GM13977 (cell line): ENCODE measurements at regions not wholly inside any gene's neighbourhood (a gene's known extent, or its start where the extent isn't known, plus 50 kb on each side); places are given as distances from the start of the nearest gene placed in this dataset.

Source experiments
- DNase-seq: peaks from one replicate; pipeline ENCODE4 v3.0.0; 2012; ENCODE audit warnings: low spot score
- CTCF ChIP-seq: IDR thresholded peaks from 2 replicates; pipeline ENCODE4 v1.5.1; 2012; ENCODE audit warnings: mild to moderate bottlenecking, control low read depth; ENCODE audit not compliant: insufficient read depth; ENCODE audit errors: extremely low read depth, missing control alignments
- in situ Hi-C: fragments of 300-500 bp; cut with MboI; formaldehyde crosslinking; loops from one replicate; pipeline ENCODE4 v1.12.0; 2022; ENCODE audit warnings: low sequenced_read_pairs, low pct_unique_long_range_greater_than_20kb, mixed read lengths, inconsistent platforms; ENCODE audit not compliant: unreplicated experiment

GRCh38 chr9:89888233-89888632, 283.4 kb downstream of the GADD45G start:
- no peak for TF ChIP-seq CTCF
- no peak for DNase-seq
- in situ Hi-C loops = no loop called here

- TF ChIP-seq CTCF = no peak
- in situ Hi-C loops = no loop called here
- no peak for DNase-seq
Observed at GRCh38 chr9:89888677-89889076, 283.9 kb downstream of the GADD45G start.

DNA sequence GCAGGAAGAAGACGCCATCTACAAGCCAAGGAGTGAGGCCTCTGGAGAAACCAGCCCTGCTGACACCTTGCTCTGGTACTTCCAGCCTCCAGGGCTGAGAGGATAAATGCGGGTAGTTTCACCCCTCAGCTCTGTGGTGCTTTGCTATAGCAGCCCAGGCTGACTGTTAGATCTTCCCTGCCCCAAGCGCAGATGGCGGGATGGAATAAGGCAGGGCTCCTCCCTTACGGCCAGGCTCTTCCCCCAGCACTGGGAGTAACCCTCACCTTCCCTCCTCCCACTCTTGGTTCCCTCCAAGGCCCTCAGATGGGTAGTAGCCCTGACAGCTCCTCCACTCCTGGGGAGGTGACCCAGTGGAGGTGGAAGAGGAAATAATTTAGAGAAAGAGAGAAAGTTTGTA, 285.1 kb downstream of the GADD45G start:
- TF ChIP-seq CTCF = no peak
- in situ Hi-C loops = no loop called here
- DNase-seq = no peak

DNA sequence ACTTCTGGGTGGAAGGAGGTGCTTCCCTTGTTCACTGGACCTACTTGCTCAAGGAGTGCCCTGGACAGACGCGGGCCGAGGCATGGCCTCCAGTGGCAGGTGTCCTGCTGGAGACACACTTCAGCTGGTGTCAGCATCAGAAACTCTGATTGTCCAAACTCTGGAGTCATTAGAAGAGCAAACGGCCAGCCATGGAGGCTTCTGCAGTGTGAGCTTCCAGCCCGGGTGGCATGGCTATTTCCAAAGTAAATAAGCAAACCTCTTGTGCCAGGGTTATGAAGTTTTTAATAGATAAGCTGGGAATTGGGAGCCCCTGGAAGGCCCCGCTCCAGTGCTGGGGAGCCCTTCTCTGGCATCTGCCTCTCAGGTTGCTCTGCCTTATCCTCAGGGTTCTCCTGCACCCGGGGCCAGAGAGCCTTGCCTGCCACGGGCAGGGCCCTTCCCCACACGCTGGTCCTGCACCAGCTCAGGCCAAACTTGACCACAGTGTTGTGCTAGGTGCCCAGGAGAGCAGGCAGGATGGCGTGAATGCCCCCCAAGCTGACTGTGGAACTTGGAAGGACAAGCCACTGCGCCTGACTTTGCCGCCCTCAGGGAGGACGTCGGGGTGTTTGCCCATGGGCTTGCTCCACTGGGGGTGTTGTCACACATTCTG, 285.6 kb downstream of the GADD45G start:
- no peak for TF ChIP-seq CTCF
- in situ Hi-C loops = no loop called here
- no peak for DNase-seq

DNA sequence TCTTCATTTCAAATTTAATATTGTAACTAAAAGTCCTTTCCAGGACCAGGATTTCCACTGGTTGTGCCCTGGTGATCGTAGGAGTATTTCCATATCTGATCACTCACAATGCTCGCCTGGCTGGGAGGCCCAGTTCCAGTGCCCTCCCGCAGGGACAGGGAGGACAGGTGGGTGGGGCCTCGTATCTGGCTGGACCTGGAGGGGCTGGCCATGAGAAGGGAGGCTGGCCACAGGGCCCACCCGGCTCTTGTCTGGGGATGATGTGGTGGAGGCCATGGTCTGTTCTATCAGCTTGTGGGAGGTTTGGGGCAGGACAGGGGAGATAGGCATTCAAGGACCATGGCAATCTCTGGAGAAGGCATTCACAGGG, 286.4 kb downstream of the GADD45G start:
- DNase-seq = no peak
- in situ Hi-C loops = no loop called here
- no peak for TF ChIP-seq CTCF

GRCh38 chr9:89891591-89892304, 286.9 kb downstream of the GADD45G start:
- TF ChIP-seq CTCF = no peak
- in situ Hi-C loops = no loop called here
- no peak for DNase-seq
